IgD-negative memory B cell (primary cell): ENCODE measurements at regions not wholly inside any gene's neighbourhood (a gene's known extent, or its start where the extent isn't known, plus 50 kb on each side); places are given as distances from the start of the nearest gene placed in this dataset.
A peak's percentile ranks its signal among the peaks of the same experiment; 100 is the strongest.

Source experiments
- H3K27ac Mint-ChIP-seq, 3 donors: one replicate each; pipeline ENCODE4 v1.8.0; 2020 to 2022; ENCODE audit warnings: mild to moderate bottlenecking in 3 of 3, mixed read lengths in 3 of 3, moderate library complexity in 1 of 3
- H3K27me3 Mint-ChIP-seq: one replicate; pipeline ENCODE4 v1.8.0; 2021; ENCODE audit warnings: mixed read lengths
- H3K36me3 Mint-ChIP-seq: one replicate; pipeline ENCODE4 v1.8.0; 2020; ENCODE audit warnings: mild to moderate bottlenecking, mixed read lengths
- H3K4me1 Mint-ChIP-seq, 3 donors: one replicate each; pipeline ENCODE4 v1.8.0; 2020 to 2022; ENCODE audit warnings: mixed read lengths in 3 of 3, mild to moderate bottlenecking in 1 of 3
- H3K4me3 Mint-ChIP-seq, 4 donors: one replicate each; pipeline ENCODE4 v1.8.0; 2020 to 2022; ENCODE audit warnings: mild to moderate bottlenecking in 4 of 4, mixed read lengths in 4 of 4, moderate library complexity in 3 of 4
- H3K9me3 Mint-ChIP-seq, 3 donors: one replicate each; pipeline ENCODE4 v1.8.0; 2020 to 2021; ENCODE audit warnings: mixed read lengths in 3 of 3, mild to moderate bottlenecking in 1 of 3

DNA sequence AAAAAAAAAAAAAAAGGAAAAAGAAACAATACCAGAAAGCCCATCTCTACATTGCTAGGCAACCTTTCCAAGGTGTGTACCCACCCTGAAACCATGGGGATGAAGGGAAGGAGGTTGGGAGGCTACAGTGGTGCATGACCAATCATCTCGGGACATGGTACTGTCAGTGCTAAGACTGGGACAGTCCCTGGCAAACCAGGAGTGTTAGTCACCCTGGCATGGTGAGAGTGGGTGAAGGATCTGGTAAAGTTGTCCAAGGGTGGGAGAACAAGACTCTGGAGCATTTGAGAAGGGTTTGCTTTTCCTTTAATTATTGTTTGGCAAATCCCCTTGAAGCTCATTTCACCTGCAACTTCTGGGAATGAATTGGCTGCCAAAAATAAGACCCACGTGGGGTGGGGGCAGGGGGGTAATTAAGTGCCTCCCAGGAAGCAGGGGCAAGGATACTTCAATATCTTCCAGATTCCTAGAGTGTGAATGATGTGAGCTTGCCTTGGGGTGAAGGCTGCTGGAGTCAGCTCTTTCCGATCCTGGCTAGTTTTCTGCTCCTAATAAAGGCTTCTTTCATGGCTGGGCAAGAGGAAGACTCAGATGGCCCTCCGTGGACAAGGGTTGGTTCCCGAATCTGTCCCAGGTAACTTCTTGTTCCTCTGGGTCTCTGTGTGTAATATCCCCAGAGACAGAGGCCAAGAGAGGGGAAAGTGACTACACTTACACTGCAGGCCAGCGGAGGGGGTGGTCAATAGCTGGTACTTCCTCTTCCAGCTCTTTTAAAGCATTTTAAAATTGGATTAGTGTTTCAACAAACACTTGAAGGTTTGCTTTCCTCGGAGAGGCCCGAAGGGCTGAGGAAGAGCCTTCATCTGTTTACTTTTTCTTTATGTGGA, 61.6 kb upstream of the SPRY4 start:
- Mint-ChIP-seq H3K4me1 (peaks cover 0 to 2% (median 2%) of the 10 kb centered on the region in 3 donors), H3K27me3 (peaks cover 10% of the 10 kb centered on the region), H3K27ac (no peak overlapping the region), H3K9me3 (peaks cover 0 to 4% (median 0%) of the 10 kb centered on the region in 3 donors), H3K4me3 (no peak overlapping the region), H3K36me3 (no peaks in the 10 kb centered on the region)

DNA sequence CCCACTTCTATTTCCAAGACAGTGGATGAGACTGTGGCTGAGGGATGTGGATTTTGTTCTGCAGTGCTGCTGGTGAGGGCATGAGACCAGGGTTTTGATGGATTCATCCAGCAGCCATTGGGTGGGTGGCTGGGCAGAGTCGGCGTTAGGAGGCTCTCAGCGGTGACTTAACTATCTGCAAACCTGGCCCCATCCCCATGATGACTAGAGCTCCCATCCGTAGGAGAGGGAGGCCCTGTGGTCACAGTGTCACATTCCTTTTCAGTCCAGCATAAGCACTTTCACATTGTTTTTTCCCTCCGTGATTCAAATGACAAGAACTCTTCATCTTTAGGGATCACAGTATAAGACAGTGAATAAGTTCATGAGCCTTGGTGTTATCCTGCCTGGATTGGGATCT, 60.4 kb upstream of the SPRY4 start:
- Mint-ChIP-seq H3K27me3 (peaks cover 3% of the 10 kb centered on the region), H3K36me3 (no peaks in the 10 kb centered on the region), H3K27ac (no peak overlapping the region), H3K4me1 (peaks cover 0 to 2% (median 2%) of the 10 kb centered on the region in 3 donors), H3K9me3 (peaks cover 0 to 4% (median 0%) of the 10 kb centered on the region in 3 donors), H3K4me3 (no peak overlapping the region)

DNA sequence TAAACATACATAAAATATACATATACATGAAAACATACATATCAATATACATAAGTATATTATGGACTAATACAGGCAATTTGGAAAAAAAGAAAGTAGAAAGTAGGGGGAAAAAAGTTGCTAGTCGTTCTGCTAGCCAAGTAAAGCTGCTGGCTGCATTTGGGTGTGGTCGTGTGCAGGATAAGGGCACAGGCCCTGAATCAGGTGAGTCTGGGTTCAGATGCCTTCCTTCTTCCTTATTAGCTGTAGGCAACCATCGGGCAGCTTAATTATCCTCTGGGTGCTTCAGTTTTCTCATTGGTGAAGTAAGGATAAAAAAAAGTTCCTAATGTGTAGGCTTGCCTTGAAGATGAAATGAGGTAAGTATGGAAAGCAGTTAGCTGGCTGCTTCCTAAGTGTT, 59.2 kb upstream of the SPRY4 start:
- Mint-ChIP-seq H3K27ac (no peak overlapping the region), H3K27me3 (peaks cover 3% of the 10 kb centered on the region), H3K36me3 (no peaks in the 10 kb centered on the region), H3K4me1 (peaks cover 0 to 2% (median 0%) of the 10 kb centered on the region in 3 donors), H3K4me3 (no peak overlapping the region), H3K9me3 (peaks cover 0 to 4% (median 1%) of the 10 kb centered on the region in 3 donors)

DNA sequence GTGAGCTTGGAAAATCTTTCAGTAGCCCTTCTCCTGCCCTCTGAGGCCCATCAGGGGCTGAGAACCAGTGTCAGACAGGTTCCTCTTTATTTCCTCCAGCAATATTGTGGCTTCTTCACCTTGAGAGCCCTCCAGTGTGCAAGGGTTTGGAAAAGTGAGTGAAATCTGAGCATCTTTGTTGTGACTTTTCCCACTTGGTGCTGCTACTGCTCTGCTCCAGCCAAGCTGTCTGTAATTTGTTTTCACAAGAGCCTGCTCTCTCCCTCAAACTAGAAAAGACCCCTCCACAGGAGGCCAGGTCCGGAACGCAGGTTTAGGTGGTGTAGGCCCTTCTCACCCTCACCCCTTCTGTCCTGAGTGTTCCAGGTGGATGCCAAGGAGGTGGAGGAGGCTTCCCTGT, 57.4 kb upstream of the SPRY4 start:
- Mint-ChIP-seq H3K36me3 (no peaks in the 10 kb centered on the region), H3K27ac (no peak overlapping the region), H3K9me3 (peaks cover 0 to 1% (median 0%) of the 10 kb centered on the region in 3 donors), H3K4me1 (no peaks in the 10 kb centered on the region), H3K4me3 (no peak overlapping the region), H3K27me3 (peaks cover 1% of the 10 kb centered on the region)

DNA sequence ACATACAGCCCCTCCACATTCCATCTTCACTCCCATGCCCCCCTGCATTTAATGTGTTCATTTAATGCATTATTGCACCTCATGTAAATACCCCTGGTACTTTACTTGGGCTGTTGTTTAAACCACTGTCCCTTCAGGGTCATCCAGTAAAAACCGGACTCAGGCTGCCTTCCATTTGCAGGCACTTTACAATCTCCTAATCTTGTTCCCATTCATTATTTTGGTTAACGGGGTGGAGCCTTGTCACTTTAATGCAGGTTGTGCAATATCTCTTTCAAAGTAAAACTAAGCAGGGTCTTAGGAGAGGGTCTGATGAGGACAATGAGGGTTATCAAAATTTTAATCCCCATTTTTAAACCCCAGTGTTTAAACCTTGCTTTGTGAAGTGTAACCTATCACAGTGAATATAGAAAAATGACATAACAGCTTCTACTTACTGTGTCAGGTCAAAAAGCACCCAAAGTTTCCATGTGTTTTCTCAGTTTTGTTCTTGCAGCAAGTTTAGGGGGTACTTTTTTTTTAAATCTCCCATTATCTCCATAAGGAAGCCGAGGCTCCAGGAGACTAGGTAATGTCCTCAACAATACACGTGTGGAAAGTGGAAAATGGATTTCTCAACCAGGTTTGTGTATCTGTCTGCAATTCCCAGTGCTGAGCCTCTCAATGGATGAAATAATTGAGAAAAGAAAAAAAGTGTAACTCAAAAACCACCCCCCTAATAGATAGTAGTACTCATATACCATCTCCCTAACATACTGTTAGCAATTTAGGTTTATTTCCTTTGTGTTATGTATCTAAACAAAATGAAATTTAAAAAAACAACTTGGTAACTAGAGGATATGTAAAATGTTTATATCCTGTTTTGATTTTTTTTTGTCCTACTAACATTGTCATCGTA, 54.2 kb upstream of the SPRY4 start:
- peaks cover 0 to 1% (median 1%) of the 10 kb centered on the region in 3 donors for H3K9me3 Mint-ChIP-seq
- peaks cover 4% of the 10 kb centered on the region for H3K36me3 Mint-ChIP-seq
- H3K4me1 Mint-ChIP-seq: no peaks in the 10 kb centered on the region
- no peaks in the 10 kb centered on the region for H3K27me3 Mint-ChIP-seq
- H3K27ac Mint-ChIP-seq: no peak overlapping the region
- H3K4me3 Mint-ChIP-seq: peak overlapping the region in 1 of 4 donors; percentile 55

DNA sequence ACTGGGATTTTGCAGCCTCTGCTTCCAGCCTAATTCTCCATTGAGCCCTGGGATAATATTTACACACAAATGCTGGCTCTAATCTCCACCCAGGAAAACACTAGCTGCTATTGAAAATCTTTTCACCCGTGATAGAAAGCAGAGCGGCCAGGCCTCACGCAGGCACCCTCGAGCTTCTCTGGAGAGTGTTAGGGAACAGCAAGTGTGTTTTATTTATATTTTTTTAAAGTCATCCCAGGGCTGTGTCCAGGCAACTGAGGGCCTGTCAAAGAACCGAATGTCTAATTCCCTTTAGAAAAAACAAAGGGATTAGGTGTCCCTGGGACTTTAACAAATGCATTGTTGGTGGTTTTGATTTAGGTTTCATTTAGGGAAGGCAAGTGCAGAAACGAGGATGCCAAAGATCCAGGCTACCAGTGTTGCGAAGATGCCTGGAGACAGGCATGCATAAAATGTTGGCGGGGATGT, 51.2 kb upstream of the SPRY4 start:
- peaks cover 0 to 1% (median 1%) of the 10 kb centered on the region in 3 donors for H3K9me3 Mint-ChIP-seq
- H3K27ac Mint-ChIP-seq: no peak overlapping the region
- H3K4me1 Mint-ChIP-seq: no peaks in the 10 kb centered on the region
- no peak overlapping the region for H3K4me3 Mint-ChIP-seq
- peaks cover 4% of the 10 kb centered on the region for H3K36me3 Mint-ChIP-seq
- H3K27me3 Mint-ChIP-seq: peaks cover 4% of the 10 kb centered on the region
